NCI-H1048 (cell line): ENCODE measurements at regions not wholly inside any gene's neighbourhood (a gene's known extent, or its start where the extent isn't known, plus 50 kb on each side); places are given as distances from the start of the nearest gene placed in this dataset.
A peak's percentile ranks its signal among the peaks of the same experiment; 100 is the strongest.
"Not testable (repeated sequence)": the region's sequence is repeated elsewhere in the genome, so short reads cannot be mapped to it uniquely, and the experiment has no call there.

Experiments
- DNase-seq: peaks from one replicate; lab custom pipeline; 2025; lab: John Stamatoyannopoulos, UW

DNA sequence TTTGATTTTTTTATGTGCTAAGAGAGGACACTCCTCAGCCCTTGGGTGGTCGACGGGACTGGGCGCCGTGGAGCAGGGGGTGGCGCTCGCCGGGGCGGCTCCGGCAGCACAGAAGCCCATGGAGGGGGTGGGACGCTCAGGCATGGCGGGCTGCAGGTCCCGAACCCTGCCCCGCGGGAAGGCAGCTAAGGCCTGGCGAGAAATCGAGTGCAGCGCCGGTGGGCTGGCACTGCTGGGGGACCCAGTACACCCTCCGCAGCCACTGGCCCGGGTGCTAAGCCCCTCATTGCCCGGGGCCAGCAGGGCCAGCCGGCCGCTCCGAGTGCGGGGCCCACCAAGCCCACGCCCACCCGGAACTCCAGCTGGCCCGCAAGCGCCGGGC, 669.7 kb upstream of the CTNND2 start:
- DNase-seq = not testable (repeated sequence)

DNA sequence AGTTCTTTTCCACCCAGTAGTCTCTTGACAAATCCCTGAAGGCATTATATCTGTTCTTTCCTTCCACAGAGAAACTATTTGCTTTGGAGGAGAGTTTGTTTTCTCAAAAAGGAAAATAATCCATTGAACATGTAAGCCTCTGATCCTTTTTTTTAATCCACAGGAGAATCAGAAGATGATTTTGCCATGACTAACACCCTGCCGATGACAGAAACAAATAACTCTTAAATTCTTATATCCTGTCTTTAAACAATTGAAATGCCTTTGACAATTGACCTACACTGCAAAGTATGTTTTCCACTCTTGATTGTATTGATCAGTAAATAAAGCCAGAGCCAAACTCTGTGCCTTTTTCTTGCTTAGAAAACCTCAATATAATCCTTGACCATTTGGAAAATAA, 666.4 kb upstream of the CTNND2 start:
- DNase-seq = no peak

- no peak for DNase-seq
These were observed 662.2 kb upstream of the CTNND2 start for GRCh38 chr5:12566441-12566840.

- no peak for DNase-seq
These were observed 652.8 kb upstream of the CTNND2 start for GRCh38 chr5:12557012-12557411.

DNA sequence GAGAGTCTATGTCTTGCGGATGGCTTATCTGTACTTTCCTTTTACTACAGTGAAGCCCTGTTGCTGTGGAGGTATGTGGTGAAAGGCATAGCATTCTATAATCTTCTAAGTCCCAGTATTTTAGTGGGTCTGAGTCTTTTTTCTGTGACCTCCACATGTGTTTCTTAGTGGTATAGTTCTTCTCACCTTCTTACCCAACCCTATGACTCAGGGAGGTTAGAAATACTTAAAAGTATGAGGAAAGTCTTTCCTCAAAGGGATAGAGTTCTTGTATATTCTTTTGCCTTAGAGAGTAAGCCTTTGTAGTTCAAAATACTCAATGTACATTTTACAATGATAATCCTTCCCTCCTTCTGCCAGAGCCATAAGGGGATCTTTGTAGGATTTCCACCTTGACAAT, 621.9 kb upstream of the CTNND2 start:
- DNase-seq = no peak

DNA sequence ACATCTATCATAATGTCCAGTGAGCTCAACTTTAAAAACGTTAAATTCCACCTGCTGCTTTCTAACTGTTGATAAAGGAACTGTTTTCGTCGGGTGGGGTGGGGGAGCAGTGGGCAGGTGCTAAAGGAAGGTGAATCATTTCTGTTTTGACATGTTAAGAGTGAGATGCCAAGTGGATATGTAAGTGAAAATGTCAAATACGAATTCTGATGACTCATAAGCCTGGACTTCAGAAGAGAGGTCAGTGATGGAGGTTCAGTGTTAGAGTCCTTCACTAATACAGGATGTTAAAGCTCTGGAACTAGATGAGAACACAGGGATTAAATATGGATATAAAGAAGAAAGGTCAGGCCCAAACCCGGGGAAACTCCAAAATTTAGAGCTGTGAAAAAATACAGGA, 617.9 kb upstream of the CTNND2 start:
- DNase-seq = no peak

DNA sequence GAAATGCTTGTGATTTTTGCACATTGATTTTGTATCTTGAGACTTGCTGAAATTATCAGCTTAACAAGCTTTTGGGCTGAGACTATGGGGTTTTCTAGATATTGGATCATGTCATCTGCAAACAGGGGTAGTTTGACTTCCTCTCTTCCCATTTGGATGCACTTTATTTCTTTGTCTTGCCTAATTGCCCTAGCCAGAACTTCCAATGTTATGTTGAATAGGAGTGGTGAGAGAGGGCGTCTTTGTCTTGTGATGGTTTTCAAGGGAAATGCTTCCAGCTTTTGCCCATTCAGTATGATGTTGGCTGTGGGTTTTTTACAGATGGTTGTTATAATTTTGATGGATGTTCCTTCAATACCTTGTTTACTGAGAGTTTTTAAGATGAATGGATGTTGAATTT, 600.7 kb upstream of the CTNND2 start:
- not testable (repeated sequence) for DNase-seq

GRCh38 chr5:12488161-12488560, 583.9 kb upstream of the CTNND2 start:
- no peak for DNase-seq

DNA sequence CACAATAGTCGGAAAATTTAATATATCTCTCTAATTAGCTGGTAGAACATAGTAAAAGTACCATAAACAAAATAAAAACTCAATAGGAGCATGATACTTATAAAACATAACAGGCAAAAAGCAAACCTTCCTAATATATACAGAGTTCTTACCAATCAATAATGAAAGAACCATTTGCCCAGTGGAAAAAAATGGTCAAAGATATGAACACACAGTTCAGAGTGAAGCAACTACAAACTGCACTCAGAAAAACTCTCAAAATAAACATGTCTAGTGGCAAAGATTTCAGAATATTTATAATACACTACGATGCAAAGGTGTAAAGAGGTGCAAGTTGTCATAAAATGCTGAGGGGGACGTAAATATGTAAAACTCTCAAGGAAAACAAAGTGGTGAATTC, 576.2 kb upstream of the CTNND2 start:
- no peak for DNase-seq

DNA sequence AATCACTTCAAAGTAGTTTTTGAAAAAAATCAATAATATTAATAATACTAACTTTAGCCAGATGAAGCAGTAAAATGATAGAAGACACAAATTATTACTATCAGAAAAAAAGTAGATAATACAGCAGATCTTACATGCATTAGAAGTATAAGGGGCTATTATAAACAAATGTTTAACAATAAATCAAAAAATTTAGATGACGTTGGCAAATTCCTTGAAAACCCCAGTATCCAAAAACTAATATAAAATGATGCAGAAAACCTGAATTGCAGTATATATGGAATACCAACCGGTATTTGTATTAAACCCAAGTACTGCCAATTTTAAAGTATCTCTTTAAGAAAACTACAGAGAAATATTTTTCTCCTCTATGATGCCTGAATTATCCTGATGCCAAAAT, 573.3 kb upstream of the CTNND2 start:
- no peak for DNase-seq

- DNase-seq = no peak
These were observed 563.6 kb upstream of the CTNND2 start for GRCh38 chr5:12467799-12468198.

- no peak for DNase-seq
These were observed 556.4 kb upstream of the CTNND2 start for GRCh38 chr5:12460493-12461261.

- no peak for DNase-seq
These were observed 555.1 kb upstream of the CTNND2 start for GRCh38 chr5:12459326-12459725.

DNA sequence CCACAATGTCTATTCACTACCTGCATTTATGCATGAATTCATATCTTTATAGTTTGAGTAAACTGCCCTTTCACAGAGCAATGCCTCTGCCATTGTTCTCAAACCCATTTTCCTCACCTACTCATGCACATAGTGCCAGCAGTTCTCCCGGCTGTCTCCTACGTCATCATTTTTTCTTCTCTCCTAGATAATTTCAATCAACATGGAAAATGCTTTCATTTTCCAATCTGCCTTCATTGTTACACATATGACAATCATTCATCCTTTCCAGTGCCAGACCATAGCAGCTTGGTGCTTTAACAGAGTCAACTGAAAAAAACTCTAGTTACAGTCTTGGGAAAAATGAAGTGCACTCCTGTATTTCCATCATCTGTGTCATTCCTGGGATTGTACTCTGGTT, 514.8 kb upstream of the CTNND2 start:
- no peak for DNase-seq

DNA sequence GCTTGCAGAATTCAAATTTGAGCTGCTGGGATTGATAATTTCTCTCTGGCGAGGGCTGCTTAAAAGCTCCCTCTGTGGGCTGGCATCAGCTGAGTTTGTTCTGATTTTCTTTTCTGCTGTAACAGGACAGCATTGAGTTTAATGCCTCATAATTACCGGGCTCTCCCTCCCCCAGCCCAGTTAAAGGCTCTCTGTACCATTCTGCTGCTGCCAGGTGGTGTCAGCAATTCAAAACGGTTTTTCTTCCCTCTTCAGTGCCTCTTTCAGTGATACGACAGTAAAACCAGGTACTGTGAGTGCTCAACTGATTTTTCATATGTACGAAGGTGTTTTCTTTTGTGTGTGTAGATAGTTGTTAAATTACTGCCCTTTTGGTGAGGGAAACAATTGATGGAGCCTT, 509.3 kb upstream of the CTNND2 start:
- no peak for DNase-seq

- DNase-seq = no peak
These were observed 508.8 kb upstream of the CTNND2 start for GRCh38 chr5:12413075-12413474.

DNA sequence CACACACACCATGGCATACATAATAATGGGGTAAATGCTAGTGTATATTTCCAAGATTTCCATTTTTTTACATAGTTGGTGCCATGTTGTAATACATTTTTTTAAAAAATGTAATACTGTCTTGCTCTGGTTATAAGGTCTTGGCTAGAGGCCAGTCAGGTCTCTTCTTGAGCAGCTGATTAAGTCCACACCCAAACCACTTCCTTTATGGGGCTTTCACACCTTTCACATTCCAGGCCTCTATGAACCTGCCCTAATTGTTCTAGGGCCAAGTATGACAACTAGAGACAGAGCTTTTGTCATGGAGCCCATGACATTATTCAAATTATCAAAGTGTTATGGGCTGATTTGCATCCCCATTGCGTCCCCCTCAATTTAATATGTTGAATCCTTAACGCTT, 495.6 kb upstream of the CTNND2 start:
- peak; percentile 9 for DNase-seq

DNA sequence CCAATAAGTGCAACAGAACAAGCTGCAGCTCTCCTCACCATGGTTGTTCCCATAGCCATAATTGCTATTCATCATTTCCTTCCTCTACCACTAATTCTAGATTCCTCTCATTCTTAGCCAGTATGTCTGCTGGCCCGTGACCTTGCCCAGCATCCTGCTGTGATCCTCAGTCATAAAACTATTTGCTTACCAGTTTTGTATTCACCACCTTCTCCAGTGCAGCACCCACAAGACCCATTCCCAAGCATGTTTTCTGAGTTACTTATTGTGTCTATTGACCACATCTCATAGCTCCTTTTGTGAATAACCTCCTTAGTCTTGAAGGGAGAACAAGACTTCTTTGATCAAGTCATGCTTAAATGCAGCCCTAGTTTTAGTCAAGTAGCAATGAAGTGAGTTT, 488.0 kb upstream of the CTNND2 start:
- no peak for DNase-seq

DNA sequence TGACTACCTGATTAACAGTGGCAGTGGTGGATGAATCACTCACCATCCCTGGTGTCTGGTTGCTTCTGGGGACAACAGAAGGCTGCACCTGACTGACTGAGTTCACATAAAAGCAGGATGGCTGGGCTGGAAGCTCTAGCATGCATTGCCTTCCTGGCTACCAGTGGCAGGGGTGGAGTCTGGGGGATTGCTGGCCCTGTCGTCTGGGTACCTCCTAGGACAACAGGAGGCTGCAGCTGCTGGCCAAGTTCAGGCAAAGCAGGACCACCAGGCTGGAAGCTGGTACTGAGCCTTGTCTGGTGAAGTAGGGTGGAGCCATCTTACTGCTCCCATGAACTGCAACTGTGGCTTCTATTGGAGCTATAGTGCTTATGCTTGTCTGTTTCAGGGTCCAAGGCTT, 480.8 kb upstream of the CTNND2 start:
- DNase-seq = no peak

- DNase-seq = no peak
These were observed 479.8 kb upstream of the CTNND2 start for GRCh38 chr5:12384005-12384404.

DNA sequence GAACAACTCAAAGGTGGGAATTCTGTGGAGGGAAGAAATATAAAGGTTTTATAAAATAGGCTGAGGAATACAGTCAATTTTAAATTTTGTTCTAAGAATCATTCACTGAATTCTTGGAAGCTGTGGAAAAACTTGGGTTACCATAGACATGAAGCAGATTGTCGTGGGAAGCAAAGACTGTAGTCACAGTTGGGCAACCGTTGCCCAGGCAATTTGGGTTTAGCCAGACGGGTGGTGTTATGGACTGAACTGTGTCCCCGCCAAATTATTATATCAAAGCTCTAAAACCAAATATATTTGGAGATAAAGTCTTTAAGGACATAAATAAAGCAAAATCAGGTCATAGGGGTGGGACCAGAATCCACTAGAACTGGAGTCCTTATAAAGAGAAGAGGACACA, 463.7 kb upstream of the CTNND2 start:
- no peak for DNase-seq

DNA sequence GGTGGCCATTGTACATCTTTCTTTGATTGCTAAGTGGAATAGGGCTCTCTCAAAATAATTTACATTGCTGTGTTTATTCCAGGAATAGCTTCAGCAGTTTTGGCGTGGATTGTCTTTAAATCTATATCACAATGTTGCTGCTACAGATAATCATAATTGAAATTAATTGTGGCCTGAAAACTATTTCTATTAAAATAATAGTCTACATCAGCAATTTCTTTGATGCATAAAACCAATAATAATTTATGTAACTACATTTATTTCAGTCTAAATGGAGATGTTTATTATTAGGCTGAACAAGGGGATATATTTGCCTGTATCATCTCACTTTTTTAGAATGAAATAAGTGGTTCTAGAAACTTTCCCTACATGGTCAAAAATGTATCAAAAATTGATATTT, 456.0 kb upstream of the CTNND2 start:
- no peak for DNase-seq

DNA sequence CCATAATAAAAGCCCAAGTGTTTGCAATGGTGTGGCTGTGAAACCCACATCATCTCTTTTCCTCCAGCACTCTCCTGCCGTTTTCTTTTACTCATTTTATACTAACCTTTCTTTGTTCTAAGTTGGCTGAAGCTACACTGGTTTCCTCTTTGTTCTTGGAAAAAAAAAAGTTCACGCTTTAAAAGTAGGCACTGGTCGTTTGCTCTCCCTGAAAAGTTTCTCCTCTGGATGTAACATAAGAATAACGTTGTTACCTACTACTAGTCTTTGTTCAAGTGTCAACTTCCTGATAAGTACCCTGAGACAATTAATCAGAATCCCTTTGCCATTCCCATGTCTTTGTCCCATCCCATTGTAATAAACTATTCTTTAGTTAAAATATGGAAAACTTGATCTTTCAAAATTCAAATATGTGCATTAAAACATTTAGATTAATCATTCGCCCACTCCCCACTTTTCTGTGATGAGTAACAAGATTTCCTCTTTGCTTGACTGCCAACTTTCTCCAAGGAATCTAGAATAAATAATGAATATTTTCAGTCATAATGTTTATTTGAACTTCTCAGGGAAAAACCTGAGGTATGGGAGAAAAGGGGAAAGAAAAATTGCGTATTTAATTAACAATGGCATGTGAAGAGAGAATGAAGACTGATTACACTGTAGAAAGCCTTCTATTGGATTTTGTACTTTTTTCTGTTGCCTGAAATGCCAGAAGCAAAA, 454.3 kb upstream of the CTNND2 start:
- no peak for DNase-seq

DNA sequence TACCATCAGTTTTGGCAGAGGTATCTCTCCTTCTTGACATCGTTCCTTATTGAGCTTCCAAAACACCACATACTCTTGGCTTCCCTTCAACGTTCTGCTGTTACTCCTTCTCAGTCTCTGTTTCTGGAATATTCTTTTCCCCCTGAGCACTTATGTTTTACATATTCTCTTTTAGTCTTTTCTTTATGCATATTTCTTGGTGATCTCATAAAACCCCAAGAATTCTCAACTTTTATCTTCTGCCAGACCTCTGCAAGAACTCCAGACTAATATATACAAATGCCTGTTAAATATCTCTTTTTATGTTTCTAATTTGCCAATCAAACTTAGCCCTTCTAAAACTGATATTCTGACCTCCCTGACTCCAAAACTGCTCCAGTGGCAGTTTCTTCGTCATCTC, 453.4 kb upstream of the CTNND2 start:
- DNase-seq = no peak
